ENCODE measurements at regions not wholly inside any gene's neighbourhood (a gene's known extent, or its start where the extent isn't known, plus 50 kb on each side); places are given as distances from the start of the nearest gene placed in this dataset.

- no peak for DNase-seq
Observed at GRCh38 chr18:75837316-75837715, 409.8 kb upstream of the SMIM21 start.

GRCh38 chr18:75836516-75836915, 409.0 kb upstream of the SMIM21 start:
- DNase-seq = no peak

- no peak for DNase-seq
Observed at GRCh38 chr18:75831960-75832359, 404.5 kb upstream of the SMIM21 start.

GRCh38 chr18:75830828-75831227, 403.3 kb upstream of the SMIM21 start:
- no peak for DNase-seq

GRCh38 chr18:75829091-75829490, 401.6 kb upstream of the SMIM21 start:
- no peak for DNase-seq

GRCh38 chr18:75828379-75828778, 400.9 kb upstream of the SMIM21 start:
- no peak for DNase-seq

- no peak for DNase-seq
Observed at GRCh38 chr18:75827751-75828287, 400.3 kb upstream of the SMIM21 start.

GRCh38 chr18:75824661-75825060, 397.2 kb upstream of the SMIM21 start:
- no peak for DNase-seq

- no peak for DNase-seq
Observed at GRCh38 chr18:75823471-75823870, 396.0 kb upstream of the SMIM21 start.

GRCh38 chr18:75818383-75818782, 390.9 kb upstream of the SMIM21 start:
- DNase-seq = no peak

- DNase-seq = no peak
Observed at GRCh38 chr18:75815767-75816166, 388.3 kb upstream of the SMIM21 start.

GRCh38 chr18:75812761-75813160, 385.3 kb upstream of the SMIM21 start:
- DNase-seq = no peak

- DNase-seq = peak; percentile 16
Observed at GRCh38 chr18:75810961-75811551, 383.6 kb upstream of the SMIM21 start.

- no peak for DNase-seq
Observed at GRCh38 chr18:75810516-75810915, 383.0 kb upstream of the SMIM21 start.

GRCh38 chr18:75809926-75810255, 382.4 kb upstream of the SMIM21 start:
- DNase-seq = no peak

- DNase-seq = no peak
Observed at GRCh38 chr18:75809151-75809925, 381.8 kb upstream of the SMIM21 start.

- DNase-seq = no peak
Observed at GRCh38 chr18:75805265-75805664, 377.8 kb upstream of the SMIM21 start.

GRCh38 chr18:75802681-75803080, 375.2 kb upstream of the SMIM21 start:
- DNase-seq = no peak

GRCh38 chr18:75801178-75801577, 373.7 kb upstream of the SMIM21 start:
- no peak for DNase-seq

GRCh38 chr18:75800331-75800648, 372.8 kb upstream of the SMIM21 start:
- no peak for DNase-seq

- no peak for DNase-seq
Observed at GRCh38 chr18:75799449-75800330, 372.2 kb upstream of the SMIM21 start.

- no peak for DNase-seq
Observed at GRCh38 chr18:75797046-75797445, 369.5 kb upstream of the SMIM21 start.

- DNase-seq = peak; percentile 27
Observed at GRCh38 chr18:75790796-75791195, 363.3 kb upstream of the SMIM21 start.

- DNase-seq = no peak
Observed at GRCh38 chr18:75790111-75790510, 362.6 kb upstream of the SMIM21 start.
